ENCODE measurements at regions not wholly inside any gene's neighbourhood (a gene's known extent, or its start where the extent isn't known, plus 50 kb on each side); places are given as distances from the start of the nearest gene placed in this dataset.

GRCh38 chr5:93164690-93165089 lies 416.3 kb downstream of the NR2F1-AS1 start:
- Histone ChIP-seq H3K27ac (ENCODE audit: control insufficient read depth, insufficient read depth) (no peak overlapping the region), H2AFZ (ENCODE audit: control insufficient read depth, low read depth, low read length) (no peak overlapping the region), H3K9ac (ENCODE audit: control insufficient read depth, insufficient read depth, low read length) (no peak overlapping the region), H3K4me1 (ENCODE audit: control insufficient read depth, insufficient read depth, low read length) (no peaks in the 10 kb centered on the region), H3K79me2 (ENCODE audit: control insufficient read depth, insufficient read depth, low read length) (no peaks in the 10 kb centered on the region), H3K9me3 (replicated peaks; ENCODE audit: control insufficient read depth, insufficient read depth, low read length) (no peaks in the 10 kb centered on the region), H3K27me3 (replicated peaks in 1 of 2; ENCODE audit: control insufficient read depth in 2 of 2, insufficient read depth in 2 of 2, low read length in 1 of 2) (no peaks in the 10 kb centered on the region), H3K4me3 (no peak overlapping the region), H3K4me2 (ENCODE audit: control insufficient read depth, insufficient read depth) (no peak overlapping the region), H4K20me1 (ENCODE audit: control insufficient read depth, insufficient read depth) (no peaks in the 10 kb centered on the region), H3K36me3 (ENCODE audit: control insufficient read depth in 2 of 2, insufficient read depth in 2 of 2, low read length in 1 of 2) (no peaks in the 10 kb centered on the region)
- FAIRE-seq (no peak), ATAC-seq (no peak), DNase-seq (ENCODE audit: low read depth, low spot score) (no peak)
- ChIA-PET POLR2A (no interaction called here), RAD21 (ENCODE audit: unreplicated experiment) (no interaction called here), CTCF (interaction anchor here (1.5 kb wide), 1 partner anchor 11 kb away, joined by 5 read pairs; no protein-coding TSS in a partner anchor), SMC1A (ENCODE audit: uncharacterized antibody, unreplicated experiment) (no interaction called here)
- no peak for TF ChIP-seq SIX5 (IDR thresholded peaks at IDR 0.05; ENCODE audit: low read depth, low read length, severe bottlenecking)
- TF ChIP-seq HDGF (IDR thresholded peaks at IDR 0.05) = no peak
- no peak for TF ChIP-seq POLR2AphosphoS5 (IDR thresholded peaks at IDR 0.05; ENCODE audit: low read length)
- no peak for TF ChIP-seq WRNIP1 (IDR thresholded peaks at IDR 0.05; ENCODE audit: borderline replicate concordance, low read depth, low read length)
- TF ChIP-seq IRF5 (IDR thresholded peaks at IDR 0.05; ENCODE audit: borderline replicate concordance) = no peak
- TF ChIP-seq ATF2 (IDR thresholded peaks at IDR 0.05; ENCODE audit: low read length) = no peak
- TF ChIP-seq RELA (IDR thresholded peaks at IDR 0.05; ENCODE audit: borderline replicate concordance, partially characterized antibody) = no peak
- in situ Hi-C loops (cut with MboI) = no loop called here
- BruUV-seq (replicated peaks) = no TSS peak
- intact Hi-C loops (cut with micrococcal nuclease; ENCODE audit: unreplicated experiment) = no loop called here
- WGBS (ENCODE audit: insufficient coverage, insufficient replicate concordance, low lambda C conversion rate, missing lambda C conversion rate) = 28% methylated on average over 2 of the region's 2 CpGs

All from GM12878 (cell line).